SK-N-SH (cell line): ENCODE measurements at regions not wholly inside any gene's neighbourhood (a gene's known extent, or its start where the extent isn't known, plus 50 kb on each side); places are given as distances from the start of the nearest gene placed in this dataset.

Source experiments
- CTCF ChIA-PET: fragments of 300-600, 350-600 bp; formaldehyde crosslinking; extraction: SDS; loops from one replicate; lab custom pipeline; 2021; lab: Yijun Ruan, JAX
- POLR2A ChIA-PET: fragments of 350-600 bp; sonication (Branson Sonifier 250); formaldehyde crosslinking; extraction: SDS; loops from one replicate; lab custom pipeline; 2020; ENCODE audit warnings: antibody characterized with exemption, inconsistent platforms; lab: Yijun Ruan, JAX
- DNase-seq: peaks from one replicate; pipeline ENCODE4 v3.0.0; 2012
- H2AFZ ChIP-seq: fragments of 200-600 bp; sonication (generic); 2 replicates; pipeline ENCODE4 v1.8.1; 2016; ENCODE audit warnings: antibody characterized with exemption, mild to moderate bottlenecking, low read depth
- H3F3A ChIP-seq: fragments of 200-600 bp; sonication (generic); replicated peaks from 2 replicates; pipeline ENCODE3; 2016; ENCODE audit warnings: antibody characterized with exemption, mild to moderate bottlenecking; ENCODE audit not compliant: insufficient read depth
- H3K27ac ChIP-seq, 2 experiments: fragments of 200-500 bp in 1 of 2; fragments of 200-600 bp in 1 of 2; sonication (Bioruptor generic) in 1 of 2; sonication (generic), shearing (Covaris generic) in 1 of 2; 2 replicates each; pipeline versions ENCODE4 v1.5.1 to v1.6.1; 2014 to 2016; ENCODE audit warnings: low read depth in 2 of 2, inconsistent platforms in 1 of 2, low read length in 1 of 2, mild to moderate bottlenecking in 1 of 2, mixed read lengths in 1 of 2
- H3K27me3 ChIP-seq: fragments of 200-600 bp; sonication (generic), shearing (Covaris generic); 2 replicates; pipeline ENCODE4 v1.6.1; 2016; ENCODE audit warnings: mixed run types; ENCODE audit not compliant: insufficient read depth
- H3K36me3 ChIP-seq, 2 experiments: fragments of 200-500 bp in 1 of 2; fragments of 200-600 bp in 1 of 2; sonication (Bioruptor generic) in 1 of 2; sonication (generic) in 1 of 2; replicated peaks in 1 of 2; 2 replicates each; pipeline versions ENCODE3 to v1.5.1; 2014 to 2016; ENCODE audit warnings: low read length in 1 of 2, mild to moderate bottlenecking in 1 of 2; ENCODE audit not compliant: insufficient read depth in 2 of 2, control insufficient read depth in 1 of 2
- H3K4me1 ChIP-seq, 2 experiments: fragments of 200-500 bp in 1 of 2; fragments of 200-600 bp in 1 of 2; sonication (Bioruptor generic) in 1 of 2; sonication (generic), shearing (Covaris generic) in 1 of 2; 2 replicates each; pipeline versions ENCODE4 v1.5.1 to v1.6.1; 2014 to 2016; ENCODE audit warnings: low read depth in 1 of 2, low read length in 1 of 2, mixed run types in 1 of 2; ENCODE audit not compliant: insufficient read depth in 2 of 2, control insufficient read depth in 1 of 2
- H3K4me2 ChIP-seq: fragments of 200-600 bp; sonication (generic), shearing (Covaris generic); 2 replicates; pipeline ENCODE4 v1.6.1; 2017; ENCODE audit warnings: mixed run types
- H3K4me3 ChIP-seq, 2 experiments: fragments of 200-500 bp in 1 of 2; fragments of 200-600 bp in 1 of 2; sonication (Bioruptor generic) in 1 of 2; sonication (generic), shearing (Covaris generic) in 1 of 2; 2 replicates each; pipeline versions ENCODE4 v1.5.1 to v1.8.1; 2014 to 2016; ENCODE audit warnings: low read depth in 2 of 2, inconsistent platforms in 1 of 2, low read length in 1 of 2, mild to moderate bottlenecking in 1 of 2, mixed read lengths in 1 of 2, moderate library complexity in 1 of 2
- H3K79me2 ChIP-seq: fragments of 200-600 bp; sonication (generic); 2 replicates; pipeline ENCODE4 v1.8.1; 2017; ENCODE audit warnings: mild to moderate bottlenecking; ENCODE audit not compliant: insufficient read depth
- H3K9ac ChIP-seq: fragments of 200-600 bp; sonication (generic); 2 replicates; pipeline ENCODE4 v1.6.1; 2017; ENCODE audit warnings: mixed run types
- H3K9me2 ChIP-seq: fragments of 200-600 bp; sonication (generic); 2 replicates; pipeline ENCODE4 v1.6.1; 2017; ENCODE audit warnings: mixed run types
- H3K9me3 ChIP-seq: fragments of 200-600 bp; sonication (generic); 2 replicates; pipeline ENCODE4 v1.6.1; 2017; ENCODE audit warnings: mixed run types, mild to moderate bottlenecking, moderate library complexity
- H4K20me1 ChIP-seq: fragments of 200-600 bp; sonication (generic); 2 replicates; pipeline ENCODE4 v1.6.1; 2017; ENCODE audit warnings: mild to moderate bottlenecking, mixed run types; ENCODE audit not compliant: insufficient read depth
- ELF1 ChIP-seq: IDR thresholded peaks from 2 replicates; pipeline ENCODE4 v1.4.0; 2012
- EP300 ChIP-seq, 2 experiments: IDR thresholded peaks; 2 replicates each; pipeline versions ENCODE4 v1.4.0 to v1.6.1; 2012; ENCODE audit warnings: borderline replicate concordance in 1 of 2, low read depth in 1 of 2, low read length in 1 of 2
- FOXM1 ChIP-seq: IDR thresholded peaks from 2 replicates; pipeline ENCODE4 v1.4.0; 2012; ENCODE audit warnings: low read depth, mild to moderate bottlenecking
- GABPA ChIP-seq: IDR thresholded peaks from 2 replicates; pipeline ENCODE4 v1.4.0; 2012; ENCODE audit warnings: low read depth, mild to moderate bottlenecking
- GATA2 ChIP-seq: sonication (generic); formaldehyde crosslinking; IDR thresholded peaks from 2 replicates; pipeline ENCODE4 v1.5.0; 2020; ENCODE audit warnings: mild to moderate bottlenecking, missing genetic modification reagents
- IRF3 ChIP-seq: fragments of 150-350 bp; IDR thresholded peaks from 2 replicates; pipeline ENCODE4 v1.6.1; 2016; ENCODE audit warnings: mild to moderate bottlenecking, low read depth, low read length
- JUND ChIP-seq: IDR thresholded peaks from 2 replicates; pipeline ENCODE4 v1.4.0; 2012
- MEF2A ChIP-seq: IDR thresholded peaks from 2 replicates; pipeline ENCODE4 v1.4.0; 2012; ENCODE audit warnings: low read depth, borderline replicate concordance
- MXI1 ChIP-seq: IDR thresholded peaks from 2 replicates; pipeline ENCODE4 v1.6.1; 2012; ENCODE audit warnings: mild to moderate bottlenecking, low read depth, low read length, improper control_type of control experiment
- NFIC ChIP-seq: IDR thresholded peaks from 2 replicates; pipeline ENCODE4 v1.4.0; 2012; ENCODE audit warnings: borderline replicate concordance
- NRF1 ChIP-seq: IDR thresholded peaks from 2 replicates; pipeline ENCODE4 v1.6.1; 2012; ENCODE audit warnings: low read depth, mild to moderate bottlenecking, low read length
- RAD21 ChIP-seq: IDR thresholded peaks from 2 replicates; pipeline ENCODE4 v1.6.1; 2012; ENCODE audit warnings: mild to moderate bottlenecking, low read length
- RCOR1 ChIP-seq: fragments of 150-350 bp; IDR thresholded peaks from 2 replicates; pipeline ENCODE4 v1.6.1; 2017; ENCODE audit warnings: antibody characterized with exemption, low read length
- RFX5 ChIP-seq: IDR thresholded peaks from 2 replicates; pipeline ENCODE4 v1.6.1; 2012; ENCODE audit warnings: mild to moderate bottlenecking, improper control_type of control experiment, low read length
- RXRA ChIP-seq: IDR thresholded peaks from 2 replicates; pipeline ENCODE4 v1.4.0; 2012; ENCODE audit warnings: low read depth, mild to moderate bottlenecking, borderline replicate concordance
- SIN3A ChIP-seq: IDR thresholded peaks from 2 replicates; pipeline ENCODE4 v1.6.1; 2012; ENCODE audit warnings: low read depth, mild to moderate bottlenecking, low read length, moderate library complexity, borderline replicate concordance
- SMC3 ChIP-seq: IDR thresholded peaks from 2 replicates; pipeline ENCODE4 v1.6.1; 2012; ENCODE audit warnings: low read depth, low read length, improper control_type of control experiment
- TAF1 ChIP-seq: IDR thresholded peaks from 2 replicates; pipeline ENCODE4 v1.6.1; 2012; ENCODE audit warnings: low read depth, mild to moderate bottlenecking, low read length, moderate library complexity, borderline replicate concordance
- WGBS: methylation state at CpG from one replicate; pipeline ENCODE4 v1.1.6; 2017; ENCODE audit warnings: low lambda C conversion rate; 5-methylcytosine and 5-hydroxymethylcytosine counted together
- TF ChIP-seq, protein P1 (sequence below): IDR thresholded peaks from 2 replicates; pipeline ENCODE4 v1.4.0; 2012; ENCODE audit warnings: low read depth, borderline replicate concordance
- TF ChIP-seq, protein P2 (sequence below): IDR thresholded peaks from 2 replicates; pipeline ENCODE4; 2012
- TF ChIP-seq, protein P3 (sequence below): fragments of 200-600 bp; sonication (generic); IDR thresholded peaks from 2 replicates; pipeline ENCODE4 v1.6.1; 2017; ENCODE audit warnings: antibody characterized with exemption, mild to moderate bottlenecking, moderate library complexity
- TF ChIP-seq, protein P4 (sequence below): IDR thresholded peaks from 2 replicates; pipeline ENCODE4 v1.6.1; 2012; ENCODE audit warnings: mild to moderate bottlenecking, low read depth, low read length, moderate library complexity

DNA sequence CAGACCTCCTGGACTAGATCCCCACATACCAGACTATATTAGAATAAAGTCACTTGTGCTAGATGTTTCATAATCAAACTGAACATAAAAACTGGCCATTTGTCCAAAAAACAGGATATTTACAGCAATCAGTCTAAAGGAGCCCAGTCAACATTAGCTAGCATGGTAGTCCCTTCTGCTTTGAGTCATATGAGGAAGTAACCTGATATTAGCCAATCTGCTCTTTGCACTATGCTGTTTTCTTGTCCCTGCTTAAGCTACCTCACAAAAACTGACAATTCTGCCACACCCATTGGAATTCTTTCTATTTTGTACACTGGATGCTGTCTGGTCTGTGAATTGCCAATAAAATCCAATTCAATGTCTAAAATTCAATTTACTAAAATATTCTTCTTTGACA lies 1824.2 kb downstream of the OLFM4 start:
- no peaks in the 10 kb centered on the region for H3K79me2 ChIP-seq
- TF ChIP-seq MEF2A (no peak), EP300 (IDR thresholded peaks at IDR 0.05; ENCODE audit: borderline replicate concordance in 1 of 2, low read depth in 1 of 2, low read length in 1 of 2) (no peak), NRF1 (no peak), ELF1 (no peak), IRF3 (no peak), GABPA (no peak), JUND (no peak), TAF1 (no peak), NFIC (no peak), SMC3 (no peak), RXRA (no peak), MXI1 (no peak), SIN3A (no peak)
- TF ChIP-seq, protein P1, sequence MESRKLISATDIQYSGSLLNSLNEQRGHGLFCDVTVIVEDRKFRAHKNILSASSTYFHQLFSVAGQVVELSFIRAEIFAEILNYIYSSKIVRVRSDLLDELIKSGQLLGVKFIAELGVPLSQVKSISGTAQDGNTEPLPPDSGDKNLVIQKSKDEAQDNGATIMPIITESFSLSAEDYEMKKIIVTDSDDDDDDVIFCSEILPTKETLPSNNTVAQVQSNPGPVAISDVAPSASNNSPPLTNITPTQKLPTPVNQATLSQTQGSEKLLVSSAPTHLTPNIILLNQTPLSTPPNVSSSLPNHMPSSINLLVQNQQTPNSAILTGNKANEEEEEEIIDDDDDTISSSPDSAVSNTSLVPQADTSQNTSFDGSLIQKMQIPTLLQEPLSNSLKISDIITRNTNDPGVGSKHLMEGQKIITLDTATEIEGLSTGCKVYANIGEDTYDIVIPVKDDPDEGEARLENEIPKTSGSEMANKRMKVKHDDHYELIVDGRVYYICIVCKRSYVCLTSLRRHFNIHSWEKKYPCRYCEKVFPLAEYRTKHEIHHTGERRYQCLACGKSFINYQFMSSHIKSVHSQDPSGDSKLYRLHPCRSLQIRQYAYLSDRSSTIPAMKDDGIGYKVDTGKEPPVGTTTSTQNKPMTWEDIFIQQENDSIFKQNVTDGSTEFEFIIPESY, result no peak
- TF ChIP-seq, protein P2, sequence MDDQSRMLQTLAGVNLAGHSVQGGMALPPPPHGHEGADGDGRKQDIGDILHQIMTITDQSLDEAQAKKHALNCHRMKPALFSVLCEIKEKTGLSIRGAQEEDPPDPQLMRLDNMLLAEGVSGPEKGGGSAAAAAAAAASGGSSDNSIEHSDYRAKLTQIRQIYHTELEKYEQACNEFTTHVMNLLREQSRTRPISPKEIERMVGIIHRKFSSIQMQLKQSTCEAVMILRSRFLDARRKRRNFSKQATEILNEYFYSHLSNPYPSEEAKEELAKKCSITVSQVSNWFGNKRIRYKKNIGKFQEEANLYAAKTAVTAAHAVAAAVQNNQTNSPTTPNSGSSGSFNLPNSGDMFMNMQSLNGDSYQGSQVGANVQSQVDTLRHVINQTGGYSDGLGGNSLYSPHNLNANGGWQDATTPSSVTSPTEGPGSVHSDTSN, result no peak
- no peaks in the 10 kb centered on the region for H3K36me3 ChIP-seq
- no peaks in the 10 kb centered on the region for H3K9me2 ChIP-seq
- H3K27me3 ChIP-seq, result no peaks in the 10 kb centered on the region
- ChIA-PET POLR2A (no interaction called here), CTCF (no interaction called here)
- no peak overlapping the region for H3K27ac ChIP-seq
- no peaks in the 10 kb centered on the region for H3K4me1 ChIP-seq
- H4K20me1 ChIP-seq, result no peaks in the 10 kb centered on the region
- H3K9ac ChIP-seq, result no peak overlapping the region
- H3K4me2 ChIP-seq, result no peak overlapping the region
- no peaks in the 10 kb centered on the region for H3F3A ChIP-seq
- H3K4me3 ChIP-seq, result no peak overlapping the region
- no peak for DNase-seq
- H2AFZ ChIP-seq, result no peak overlapping the region
- H3K9me3 ChIP-seq, result no peaks in the 10 kb centered on the region

GRCh38 chr13:54859827-54860226 lies 1831.2 kb downstream of the OLFM4 start:
- no peak overlapping the region for H2AFZ ChIP-seq
- H3K36me3 ChIP-seq, result no peaks in the 10 kb centered on the region
- H3K79me2 ChIP-seq, result no peaks in the 10 kb centered on the region
- H3K4me1 ChIP-seq, result no peaks in the 10 kb centered on the region
- no peak overlapping the region for H3K27ac ChIP-seq
- CTCF ChIA-PET, result no interaction called here
- no peak overlapping the region for H3K4me2 ChIP-seq
- TF ChIP-seq GATA2 (CRISPR knock-in tag), result no peak
- no peak for TF ChIP-seq FOXM1
- no peak for TF ChIP-seq RAD21
- TF ChIP-seq, protein P3, sequence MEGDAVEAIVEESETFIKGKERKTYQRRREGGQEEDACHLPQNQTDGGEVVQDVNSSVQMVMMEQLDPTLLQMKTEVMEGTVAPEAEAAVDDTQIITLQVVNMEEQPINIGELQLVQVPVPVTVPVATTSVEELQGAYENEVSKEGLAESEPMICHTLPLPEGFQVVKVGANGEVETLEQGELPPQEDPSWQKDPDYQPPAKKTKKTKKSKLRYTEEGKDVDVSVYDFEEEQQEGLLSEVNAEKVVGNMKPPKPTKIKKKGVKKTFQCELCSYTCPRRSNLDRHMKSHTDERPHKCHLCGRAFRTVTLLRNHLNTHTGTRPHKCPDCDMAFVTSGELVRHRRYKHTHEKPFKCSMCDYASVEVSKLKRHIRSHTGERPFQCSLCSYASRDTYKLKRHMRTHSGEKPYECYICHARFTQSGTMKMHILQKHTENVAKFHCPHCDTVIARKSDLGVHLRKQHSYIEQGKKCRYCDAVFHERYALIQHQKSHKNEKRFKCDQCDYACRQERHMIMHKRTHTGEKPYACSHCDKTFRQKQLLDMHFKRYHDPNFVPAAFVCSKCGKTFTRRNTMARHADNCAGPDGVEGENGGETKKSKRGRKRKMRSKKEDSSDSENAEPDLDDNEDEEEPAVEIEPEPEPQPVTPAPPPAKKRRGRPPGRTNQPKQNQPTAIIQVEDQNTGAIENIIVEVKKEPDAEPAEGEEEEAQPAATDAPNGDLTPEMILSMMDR, result no peak
- no peak for TF ChIP-seq SMC3
- no peak for TF ChIP-seq RCOR1
- no peak for TF ChIP-seq NRF1
- TF ChIP-seq, protein P4, sequence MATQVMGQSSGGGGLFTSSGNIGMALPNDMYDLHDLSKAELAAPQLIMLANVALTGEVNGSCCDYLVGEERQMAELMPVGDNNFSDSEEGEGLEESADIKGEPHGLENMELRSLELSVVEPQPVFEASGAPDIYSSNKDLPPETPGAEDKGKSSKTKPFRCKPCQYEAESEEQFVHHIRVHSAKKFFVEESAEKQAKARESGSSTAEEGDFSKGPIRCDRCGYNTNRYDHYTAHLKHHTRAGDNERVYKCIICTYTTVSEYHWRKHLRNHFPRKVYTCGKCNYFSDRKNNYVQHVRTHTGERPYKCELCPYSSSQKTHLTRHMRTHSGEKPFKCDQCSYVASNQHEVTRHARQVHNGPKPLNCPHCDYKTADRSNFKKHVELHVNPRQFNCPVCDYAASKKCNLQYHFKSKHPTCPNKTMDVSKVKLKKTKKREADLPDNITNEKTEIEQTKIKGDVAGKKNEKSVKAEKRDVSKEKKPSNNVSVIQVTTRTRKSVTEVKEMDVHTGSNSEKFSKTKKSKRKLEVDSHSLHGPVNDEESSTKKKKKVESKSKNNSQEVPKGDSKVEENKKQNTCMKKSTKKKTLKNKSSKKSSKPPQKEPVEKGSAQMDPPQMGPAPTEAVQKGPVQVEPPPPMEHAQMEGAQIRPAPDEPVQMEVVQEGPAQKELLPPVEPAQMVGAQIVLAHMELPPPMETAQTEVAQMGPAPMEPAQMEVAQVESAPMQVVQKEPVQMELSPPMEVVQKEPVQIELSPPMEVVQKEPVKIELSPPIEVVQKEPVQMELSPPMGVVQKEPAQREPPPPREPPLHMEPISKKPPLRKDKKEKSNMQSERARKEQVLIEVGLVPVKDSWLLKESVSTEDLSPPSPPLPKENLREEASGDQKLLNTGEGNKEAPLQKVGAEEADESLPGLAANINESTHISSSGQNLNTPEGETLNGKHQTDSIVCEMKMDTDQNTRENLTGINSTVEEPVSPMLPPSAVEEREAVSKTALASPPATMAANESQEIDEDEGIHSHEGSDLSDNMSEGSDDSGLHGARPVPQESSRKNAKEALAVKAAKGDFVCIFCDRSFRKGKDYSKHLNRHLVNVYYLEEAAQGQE, result no peak
- TF ChIP-seq TAF1, result no peak
- no peak for TF ChIP-seq RFX5
- no peaks in the 10 kb centered on the region for H3F3A ChIP-seq
- H3K4me3 ChIP-seq, result no peak overlapping the region
- no peaks in the 10 kb centered on the region for H3K9me2 ChIP-seq
- POLR2A ChIA-PET, result no interaction called here
- H3K27me3 ChIP-seq, result no peaks in the 10 kb centered on the region
- 0% methylated on average over 1 of the region's 1 CpG for WGBS
- no peak for DNase-seq
- H3K9me3 ChIP-seq, result no peaks in the 10 kb centered on the region
- H4K20me1 ChIP-seq, result no peaks in the 10 kb centered on the region
- H3K9ac ChIP-seq, result no peak overlapping the region
